Activated naive CD8-positive, alpha-beta T cell (primary cell): ENCODE measurements at regions not wholly inside any gene's neighbourhood (a gene's known extent, or its start where the extent isn't known, plus 50 kb on each side); places are given as distances from the start of the nearest gene placed in this dataset.

ENCODE experiments used
- H3K27ac Mint-ChIP-seq: one replicate; pipeline ENCODE4 v1.8.0; 2021; ENCODE audit warnings: mixed read lengths
- H3K27me3 Mint-ChIP-seq: one replicate; pipeline ENCODE4 v1.8.0; 2021; ENCODE audit warnings: mixed read lengths
- H3K36me3 Mint-ChIP-seq: one replicate; pipeline ENCODE4 v1.8.0; 2021; ENCODE audit warnings: mixed read lengths
- H3K4me1 Mint-ChIP-seq: one replicate; pipeline ENCODE4 v1.8.0; 2021; ENCODE audit warnings: low read depth, mixed read lengths
- H3K4me3 Mint-ChIP-seq: one replicate; pipeline ENCODE4 v1.8.0; 2021; ENCODE audit warnings: mild to moderate bottlenecking, mixed read lengths
- H3K9me3 Mint-ChIP-seq: one replicate; pipeline ENCODE4 v1.8.0; 2021; ENCODE audit warnings: low read depth, mixed read lengths

DNA sequence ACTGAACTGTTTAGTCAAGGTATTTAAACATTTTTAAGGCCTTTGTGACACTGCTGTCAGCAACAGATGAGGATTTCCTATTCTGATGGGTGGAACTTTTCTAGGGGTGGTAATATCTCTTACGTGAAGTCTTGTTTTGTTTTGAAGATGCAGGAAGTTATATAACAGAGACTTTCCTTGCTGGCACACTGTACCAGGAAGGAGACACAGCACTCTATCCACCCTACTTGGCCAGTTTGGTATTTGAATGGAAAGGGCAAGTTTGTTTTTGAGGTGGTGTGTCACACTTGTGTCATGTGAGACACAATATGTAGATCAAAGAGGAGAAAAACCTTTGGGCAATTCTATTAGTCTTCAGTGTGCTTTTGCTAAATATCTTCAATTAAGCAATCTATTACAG, 51.6 kb upstream of the SRP54 start:
- H3K27ac Mint-ChIP-seq = peak overlapping the region; percentile 89
- peaks cover 41% of the 10 kb centered on the region for H3K4me1 Mint-ChIP-seq
- peak overlapping the region; percentile 65 for H3K4me3 Mint-ChIP-seq
- H3K9me3 Mint-ChIP-seq = no peaks in the 10 kb centered on the region
- H3K36me3 Mint-ChIP-seq = no peaks in the 10 kb centered on the region
- no peaks in the 10 kb centered on the region for H3K27me3 Mint-ChIP-seq

GRCh38 chr14:34930591-34931091, 52.2 kb upstream of the SRP54 start:
- H3K4me3 Mint-ChIP-seq = peak overlapping the region; percentile 78
- no peaks in the 10 kb centered on the region for H3K36me3 Mint-ChIP-seq
- H3K4me1 Mint-ChIP-seq = peaks cover 41% of the 10 kb centered on the region
- no peaks in the 10 kb centered on the region for H3K27me3 Mint-ChIP-seq
- H3K27ac Mint-ChIP-seq = peak overlapping the region; percentile 98
- H3K9me3 Mint-ChIP-seq = no peaks in the 10 kb centered on the region

- H3K4me3 Mint-ChIP-seq = no peak overlapping the region
- H3K9me3 Mint-ChIP-seq = no peaks in the 10 kb centered on the region
- no peaks in the 10 kb centered on the region for H3K36me3 Mint-ChIP-seq
- H3K4me1 Mint-ChIP-seq = peaks cover 27% of the 10 kb centered on the region
- no peaks in the 10 kb centered on the region for H3K27me3 Mint-ChIP-seq
- peak overlapping the region; percentile 2 for H3K27ac Mint-ChIP-seq
These were observed 51.4 kb upstream of the BAZ1A start for GRCh38 chr14:34926552-34926951.
